ELR (cell line): ENCODE measurements at regions not wholly inside any gene's neighbourhood (a gene's known extent, or its start where the extent isn't known, plus 50 kb on each side); places are given as distances from the start of the nearest gene placed in this dataset.
"Not testable (repeated sequence)": the region's sequence is repeated elsewhere in the genome, so short reads cannot be mapped to it uniquely, and the experiment has no call there.

ENCODE experiments used
- DNase-seq: peaks from one replicate; pipeline ENCODE4 v3.0.0-alpha.2; 2015; ENCODE audit warnings: low read depth

DNA sequence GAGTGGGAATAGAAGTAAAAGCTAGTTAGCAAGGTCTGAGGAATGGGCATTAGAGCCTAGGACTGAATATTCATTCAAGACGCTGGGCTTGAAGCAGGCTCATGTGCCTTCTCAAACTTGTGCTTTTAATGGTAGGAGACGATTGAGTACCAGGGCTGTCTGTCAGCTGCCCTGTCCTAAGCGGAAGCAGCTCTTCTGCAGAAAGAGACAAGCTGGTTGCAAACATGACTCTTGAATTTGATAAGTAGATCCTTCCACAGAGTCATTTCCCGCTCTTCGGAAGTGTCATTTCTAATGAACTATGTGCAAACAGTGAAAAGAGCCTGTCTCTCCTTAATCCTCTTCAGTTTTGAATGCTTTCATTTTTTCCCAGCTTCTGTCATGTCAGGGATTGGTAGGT, 176.4 kb downstream of the TFAP2B start:
- DNase-seq: no peak

DNA sequence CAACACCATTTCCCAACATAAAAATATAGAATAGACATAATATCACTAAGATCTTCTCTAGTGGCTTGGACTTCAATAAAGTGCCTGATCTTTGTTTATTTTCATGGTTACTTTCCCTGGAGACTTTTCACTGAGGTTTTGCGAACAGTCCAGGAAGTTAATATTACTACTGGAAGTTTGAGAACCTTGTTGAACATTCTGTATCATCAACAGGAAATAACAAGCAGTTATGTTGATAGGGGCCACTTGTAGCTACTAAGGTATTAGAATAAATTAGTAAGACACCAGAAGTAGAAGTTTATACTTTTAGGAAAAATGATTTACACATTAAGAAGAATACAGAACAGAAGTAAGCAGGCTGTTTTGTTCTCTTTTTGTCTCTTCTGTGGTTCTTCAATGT, 180.2 kb downstream of the TFAP2B start:
- no peak for DNase-seq

DNA sequence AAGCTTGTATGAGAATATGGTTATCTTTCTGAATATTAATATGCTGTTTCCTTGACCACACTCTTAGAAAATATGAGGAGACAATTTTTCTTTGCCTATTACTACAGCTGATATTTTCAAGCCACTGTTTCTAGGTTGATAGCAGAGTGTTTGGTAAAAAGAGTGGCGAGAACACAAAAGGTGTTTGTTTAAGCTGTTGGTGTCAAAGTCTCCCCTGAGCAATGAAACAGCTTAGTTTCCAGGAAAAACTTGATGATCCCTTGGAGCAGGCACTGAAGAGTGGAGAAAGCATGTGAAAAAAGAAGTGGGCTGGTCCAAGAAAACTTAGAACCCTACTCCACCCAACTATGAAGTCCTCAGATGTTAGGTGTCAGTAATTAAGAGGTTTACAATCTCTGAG, 182.7 kb downstream of the TFAP2B start:
- no peak for DNase-seq

DNA sequence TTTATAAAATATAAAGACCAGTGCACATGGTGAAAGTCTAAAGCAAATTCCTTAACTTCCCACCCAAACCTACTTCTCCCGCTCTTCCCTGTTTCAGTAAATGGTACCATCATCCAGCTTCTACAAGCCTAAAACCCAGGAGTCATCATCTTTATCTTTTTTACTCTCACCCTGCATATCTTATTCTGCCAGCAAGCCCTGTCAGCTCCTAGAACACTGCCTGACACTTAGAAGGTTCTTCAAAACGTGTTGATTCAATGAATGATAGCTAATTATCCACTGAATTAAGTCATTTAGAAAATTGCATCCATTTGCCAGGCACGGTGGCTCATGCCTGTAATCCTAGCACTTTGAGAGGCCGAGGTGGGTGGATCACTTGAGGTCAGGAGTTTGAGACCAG, 185.7 kb downstream of the TFAP2B start:
- no peak for DNase-seq

DNA sequence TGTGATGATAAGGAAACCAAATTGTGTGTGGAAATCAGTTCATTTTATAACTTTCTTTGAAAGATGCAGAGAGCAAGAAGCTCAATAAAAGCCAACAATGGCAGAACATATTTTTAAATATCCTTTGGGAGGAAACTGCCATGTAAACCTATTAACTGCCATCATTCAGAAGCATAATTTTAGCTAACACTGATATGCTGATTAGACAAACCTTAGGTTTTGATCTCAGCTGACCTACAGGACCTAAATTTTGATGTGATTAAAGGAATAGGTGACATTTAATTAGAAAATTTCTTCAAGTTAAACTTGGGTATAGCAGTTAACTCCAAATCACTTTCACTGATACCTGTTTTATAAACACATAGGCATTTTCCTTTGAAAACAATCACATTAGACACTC, 187.1 kb downstream of the TFAP2B start:
- no peak for DNase-seq

DNA sequence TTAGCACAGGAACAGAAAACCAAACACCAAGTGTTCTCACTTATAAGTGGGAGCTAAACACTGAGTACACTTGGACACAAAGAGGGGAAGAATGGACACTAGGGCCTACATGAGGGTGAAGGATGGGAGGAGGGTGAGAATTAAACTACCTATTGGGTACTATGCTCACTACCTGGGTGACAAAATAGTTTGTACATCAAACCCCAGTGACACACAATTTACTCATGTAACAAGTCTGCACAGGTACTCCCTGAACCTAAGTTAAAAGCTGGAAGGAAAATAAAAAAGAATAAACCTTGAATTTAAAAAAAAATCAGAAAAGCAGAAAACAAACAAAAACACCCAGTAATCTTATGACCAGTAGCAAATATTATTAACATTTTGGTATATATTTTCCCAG, 188.6 kb downstream of the TFAP2B start:
- no peak for DNase-seq

DNA sequence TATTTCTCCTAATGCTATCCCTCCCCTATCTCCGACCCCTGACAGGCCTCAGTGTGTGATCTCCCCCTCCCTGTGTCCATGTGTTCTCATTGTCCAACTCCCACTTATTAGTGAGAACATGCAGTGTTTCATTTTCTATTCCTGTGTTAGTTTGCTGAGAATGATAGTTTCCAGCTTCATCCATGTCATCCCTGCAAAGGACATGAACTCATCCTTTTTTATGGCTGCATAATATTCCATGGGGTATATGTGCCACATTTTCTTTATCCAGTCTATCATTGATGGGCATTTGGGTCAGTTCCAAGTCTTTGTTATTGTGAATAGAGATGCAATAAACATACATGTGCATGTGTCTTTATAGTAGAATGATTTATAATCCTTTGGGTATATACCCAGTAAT, 190.0 kb downstream of the TFAP2B start:
- not testable (repeated sequence) for DNase-seq

DNA sequence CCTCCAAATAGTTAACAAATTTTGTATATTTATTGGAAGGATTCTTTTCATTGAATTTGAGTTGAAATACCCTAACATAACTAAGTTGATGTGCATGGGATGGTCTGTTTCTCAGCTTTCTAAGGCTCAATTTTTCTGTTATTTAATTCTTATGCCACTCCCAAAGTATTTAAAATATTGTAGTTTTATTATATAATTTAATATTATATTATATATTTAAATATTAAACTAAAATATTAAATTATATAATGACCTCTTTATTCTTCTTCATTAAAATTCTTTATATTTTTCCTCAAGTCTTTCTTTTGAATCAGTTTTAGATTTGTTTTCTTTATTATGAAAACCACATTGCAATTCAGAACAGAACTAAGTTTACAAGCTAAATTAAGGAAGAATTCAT, 194.7 kb downstream of the TFAP2B start:
- DNase-seq: no peak

DNA sequence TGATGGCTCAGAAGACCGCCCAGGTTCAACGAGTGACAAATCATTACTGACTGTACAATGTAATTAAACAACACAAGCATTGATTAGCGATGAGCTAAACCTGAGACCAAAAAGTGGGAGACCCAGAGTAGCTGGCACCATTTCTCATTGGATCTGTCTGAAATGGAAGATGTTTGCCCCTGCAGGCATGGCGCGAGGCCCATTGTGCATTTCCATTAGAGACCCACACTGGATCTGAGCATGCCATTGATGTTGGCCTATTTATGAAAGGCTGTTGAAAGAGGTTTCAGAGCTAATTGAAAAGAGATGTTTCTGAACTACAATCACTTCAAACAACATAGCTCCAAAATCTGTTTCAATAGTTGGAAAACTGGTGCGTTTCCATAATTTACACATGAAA, 196.7 kb downstream of the TFAP2B start:
- DNase-seq: no peak

DNA sequence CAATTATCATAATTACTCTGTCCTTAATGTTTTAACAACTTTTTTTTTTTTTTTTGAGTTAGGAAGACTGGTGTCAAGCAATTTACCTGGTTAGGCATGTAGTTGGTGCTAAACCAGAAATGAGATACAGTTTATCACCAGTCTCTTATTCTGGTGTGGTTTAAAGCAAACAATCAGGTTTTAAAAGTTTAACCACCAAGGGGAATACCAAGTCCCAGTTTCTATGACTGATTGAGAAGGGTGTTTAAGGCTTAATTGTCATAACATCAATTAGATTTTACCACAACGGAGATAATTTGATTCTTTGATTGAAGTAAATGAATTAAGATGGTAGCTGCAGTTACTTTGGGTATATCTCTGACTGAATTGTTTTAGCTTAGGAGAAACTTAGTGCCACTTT, 197.8 kb downstream of the TFAP2B start:
- DNase-seq: no peak

DNA sequence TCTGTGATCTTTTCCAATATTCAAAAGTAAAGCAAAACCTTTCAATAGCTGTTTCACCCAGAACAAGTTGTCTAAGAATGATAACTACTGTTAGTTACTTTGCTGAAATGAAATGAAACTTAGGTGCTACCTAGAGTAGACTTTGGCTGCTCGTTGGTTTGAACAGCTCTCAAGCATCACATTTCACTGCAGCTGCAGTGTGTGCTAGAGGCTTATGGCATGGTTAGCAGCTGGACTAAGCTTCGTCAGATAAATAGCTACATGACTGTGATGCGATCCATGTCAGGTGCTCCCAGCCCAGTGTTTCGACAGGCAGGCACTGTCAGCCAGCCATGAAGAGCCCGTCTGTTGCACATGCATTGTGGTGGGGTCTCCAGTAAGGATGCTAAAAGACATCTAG, 201.1 kb downstream of the TFAP2B start:
- no peak for DNase-seq

DNA sequence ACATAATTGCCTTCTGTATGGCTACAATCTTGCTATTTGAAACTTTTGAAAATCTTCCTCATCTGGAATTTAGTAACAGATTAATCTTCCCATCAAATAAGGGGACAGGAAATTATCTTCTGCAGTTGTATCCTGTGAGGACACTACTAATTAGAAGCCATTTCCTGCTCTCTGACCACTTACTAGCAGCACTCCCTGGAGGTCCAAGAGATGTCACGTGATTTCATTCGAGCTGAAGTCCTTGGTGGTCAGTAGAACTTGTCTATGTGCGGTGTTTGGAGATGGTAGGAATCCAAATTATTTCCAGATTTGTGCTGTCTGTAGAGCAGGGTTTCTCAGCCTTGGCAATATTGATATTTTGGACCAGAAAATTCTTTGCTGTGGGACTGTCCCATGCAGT, 202.5 kb downstream of the TFAP2B start:
- DNase-seq: no peak

DNA sequence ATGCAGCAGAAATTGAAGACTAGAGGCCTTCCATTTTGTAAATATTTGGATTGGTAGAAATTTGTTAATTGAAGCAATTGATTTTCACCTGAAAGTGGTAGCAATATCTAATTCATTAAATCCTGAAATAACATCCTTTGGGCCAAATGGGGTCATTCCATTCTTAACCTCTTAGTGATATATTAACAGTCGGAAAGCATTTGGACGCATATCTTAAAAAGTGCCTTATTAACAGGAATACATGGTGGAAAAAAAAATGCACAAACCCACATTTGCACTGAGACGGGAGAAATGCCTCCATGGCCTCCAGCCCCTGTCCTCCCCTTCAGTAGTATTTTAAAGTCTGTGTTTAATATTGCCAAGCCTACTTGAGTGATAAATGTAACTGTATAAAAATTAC, 205.5 kb downstream of the TFAP2B start:
- no peak for DNase-seq

DNA sequence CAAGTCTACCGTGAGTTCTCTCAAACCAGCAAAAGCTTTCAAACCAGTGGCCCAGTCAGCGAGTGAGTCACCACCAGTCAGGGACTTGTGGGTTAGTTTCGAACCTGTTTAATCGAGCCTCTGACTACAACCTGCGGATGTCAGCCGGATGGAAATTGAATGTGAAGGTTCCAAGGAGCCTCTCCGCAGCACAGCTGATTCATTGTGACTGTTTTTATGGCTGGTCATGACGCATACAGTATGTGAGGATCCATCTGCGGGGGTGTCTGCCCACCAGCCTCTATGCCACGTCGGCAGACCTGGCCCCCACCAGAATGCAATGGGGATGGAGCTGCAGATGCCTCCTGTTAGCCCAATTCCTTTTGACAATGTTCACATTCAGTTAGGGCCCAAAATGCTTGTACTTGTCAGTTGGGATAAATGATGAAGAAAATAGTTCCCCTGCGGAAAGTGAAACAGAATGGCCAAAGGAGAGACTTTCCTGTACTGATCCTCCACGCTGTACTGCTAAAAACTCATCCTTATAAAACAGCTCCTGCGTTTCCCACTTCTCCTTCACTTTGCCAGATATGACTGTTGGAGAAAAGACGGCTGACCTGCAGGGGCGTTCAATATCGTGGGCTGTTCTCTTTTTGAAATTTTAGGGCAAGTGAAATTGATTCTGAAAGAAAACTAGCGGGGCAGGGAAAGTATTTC, 206.6 kb downstream of the TFAP2B start:
- peak; percentile 77 for DNase-seq

DNA sequence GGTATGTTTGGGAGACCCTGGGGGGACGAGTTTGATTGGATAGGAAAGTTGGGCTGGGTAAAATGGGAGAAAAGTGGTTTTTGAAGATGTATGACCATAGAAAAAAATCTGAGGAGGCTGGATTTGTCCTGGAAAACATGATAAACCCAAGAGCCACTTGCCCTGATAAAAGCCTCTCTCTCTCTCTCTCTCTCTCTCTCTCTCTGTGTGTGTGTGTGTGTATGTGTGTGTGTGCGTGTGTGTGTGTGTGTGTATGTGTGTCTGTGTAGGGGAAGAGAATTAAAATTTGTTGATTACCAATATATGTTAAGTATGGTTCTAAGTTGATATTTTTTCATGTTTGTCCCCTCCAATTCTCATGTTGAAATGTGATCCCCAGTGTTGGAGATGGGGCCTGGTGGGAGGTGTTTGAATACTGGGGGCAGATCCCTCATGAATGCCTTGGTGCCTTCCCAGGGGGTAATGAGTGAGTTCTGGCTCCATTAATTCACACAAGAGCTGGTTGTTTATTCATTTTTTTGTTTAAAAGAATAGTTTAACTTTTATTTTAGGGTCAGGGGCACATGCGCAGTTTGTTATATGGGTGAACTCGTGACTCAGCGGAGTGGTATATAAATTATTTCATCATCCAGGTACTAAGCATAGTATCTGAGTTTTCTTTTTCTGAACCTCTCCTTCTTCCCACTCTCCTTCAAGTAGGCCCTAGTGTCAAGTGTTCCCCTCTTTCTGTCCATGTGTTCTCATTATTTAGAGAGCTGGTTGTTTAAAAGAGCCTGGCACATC, 208.8 kb downstream of the TFAP2B start:
- peak; percentile 13 for DNase-seq

DNA sequence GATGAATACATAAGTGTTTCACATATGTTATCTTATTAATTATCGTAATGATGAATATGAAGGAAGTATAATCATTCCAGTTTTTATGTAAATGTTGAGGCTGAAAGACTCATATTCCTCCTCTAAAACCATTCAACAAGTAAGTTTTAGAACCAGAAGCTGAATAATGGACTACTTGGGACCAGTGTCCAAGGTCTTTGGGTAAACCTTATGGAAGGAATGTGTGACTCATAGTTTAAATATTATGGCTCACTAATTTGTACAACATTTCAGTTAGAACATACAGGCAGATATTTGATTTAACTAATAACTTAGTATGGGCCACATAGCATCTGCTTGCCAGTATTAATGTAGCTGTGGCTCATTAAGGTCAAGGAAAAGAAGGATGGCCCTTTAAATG, 209.6 kb downstream of the TFAP2B start:
- peak; percentile 39 for DNase-seq

DNA sequence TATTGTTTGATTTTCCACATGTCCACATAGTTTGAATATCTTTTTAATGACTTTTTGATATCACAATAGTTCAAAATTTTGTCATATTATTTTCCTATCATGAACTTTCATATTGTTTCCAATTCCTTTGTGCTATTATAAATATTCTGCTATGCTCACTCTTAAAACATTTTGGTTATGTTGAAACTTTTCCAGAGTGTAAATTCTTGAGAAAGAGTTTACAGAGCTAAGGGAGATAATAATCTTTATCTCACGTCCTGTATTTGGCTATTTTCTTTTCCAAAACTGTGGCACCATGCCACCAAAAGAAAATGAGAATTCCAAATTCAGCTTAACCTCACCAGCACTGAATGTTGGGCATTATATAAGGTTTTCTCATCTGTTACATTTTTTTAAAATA, 210.9 kb downstream of the TFAP2B start:
- no peak for DNase-seq

DNA sequence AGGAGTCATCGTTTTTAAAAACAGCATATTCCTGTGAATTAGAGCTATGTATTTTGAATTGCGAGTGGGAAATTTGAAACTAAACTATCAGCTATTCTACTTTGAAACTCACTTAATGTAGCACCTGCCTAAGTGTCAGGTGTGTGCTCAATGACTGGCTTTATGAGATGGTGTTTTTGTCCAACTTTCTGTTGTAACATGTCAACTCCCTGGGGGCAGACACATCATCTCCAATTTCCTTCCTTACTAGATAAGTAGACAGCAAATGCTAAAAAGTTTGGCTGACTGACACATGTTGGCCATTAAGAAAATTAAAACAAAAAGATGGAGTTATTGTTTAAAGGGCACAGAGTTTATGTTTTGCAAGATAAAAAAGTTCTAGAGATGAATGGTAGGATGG, 226.9 kb downstream of the TFAP2B start:
- DNase-seq: no peak

DNA sequence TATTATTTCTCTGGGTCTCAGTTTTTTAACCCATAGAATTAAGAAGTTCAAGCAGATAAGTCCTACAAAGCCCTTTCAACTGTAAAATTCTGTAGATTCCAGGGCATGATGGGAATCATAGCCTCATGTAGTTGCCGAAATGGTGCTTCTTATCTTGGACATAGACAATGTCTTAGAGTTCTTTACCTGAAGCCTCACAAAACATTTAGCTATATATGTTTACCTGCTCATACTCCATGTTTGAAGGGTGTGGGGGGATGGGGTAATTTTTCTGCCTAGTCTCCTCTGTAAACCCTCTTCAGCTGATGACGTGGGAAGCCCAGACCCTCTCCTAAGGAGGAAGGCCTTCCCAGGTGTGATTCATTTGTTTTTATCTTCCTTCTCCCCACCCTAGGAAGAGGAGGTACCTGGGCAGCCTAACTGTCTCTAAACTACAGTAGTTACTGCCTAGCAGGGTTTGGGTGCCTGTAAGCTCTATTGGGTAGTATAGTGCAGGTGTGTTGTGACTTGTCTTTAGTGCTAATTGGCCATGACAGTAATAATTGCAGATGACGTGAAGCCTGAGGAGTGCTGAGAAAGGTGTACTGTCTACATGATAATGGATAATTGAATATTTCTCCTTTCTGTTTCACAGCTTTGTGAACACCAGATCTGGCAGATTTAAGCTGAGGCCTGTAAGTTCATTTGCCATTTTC, 230.8 kb downstream of the TFAP2B start:
- no peak for DNase-seq

DNA sequence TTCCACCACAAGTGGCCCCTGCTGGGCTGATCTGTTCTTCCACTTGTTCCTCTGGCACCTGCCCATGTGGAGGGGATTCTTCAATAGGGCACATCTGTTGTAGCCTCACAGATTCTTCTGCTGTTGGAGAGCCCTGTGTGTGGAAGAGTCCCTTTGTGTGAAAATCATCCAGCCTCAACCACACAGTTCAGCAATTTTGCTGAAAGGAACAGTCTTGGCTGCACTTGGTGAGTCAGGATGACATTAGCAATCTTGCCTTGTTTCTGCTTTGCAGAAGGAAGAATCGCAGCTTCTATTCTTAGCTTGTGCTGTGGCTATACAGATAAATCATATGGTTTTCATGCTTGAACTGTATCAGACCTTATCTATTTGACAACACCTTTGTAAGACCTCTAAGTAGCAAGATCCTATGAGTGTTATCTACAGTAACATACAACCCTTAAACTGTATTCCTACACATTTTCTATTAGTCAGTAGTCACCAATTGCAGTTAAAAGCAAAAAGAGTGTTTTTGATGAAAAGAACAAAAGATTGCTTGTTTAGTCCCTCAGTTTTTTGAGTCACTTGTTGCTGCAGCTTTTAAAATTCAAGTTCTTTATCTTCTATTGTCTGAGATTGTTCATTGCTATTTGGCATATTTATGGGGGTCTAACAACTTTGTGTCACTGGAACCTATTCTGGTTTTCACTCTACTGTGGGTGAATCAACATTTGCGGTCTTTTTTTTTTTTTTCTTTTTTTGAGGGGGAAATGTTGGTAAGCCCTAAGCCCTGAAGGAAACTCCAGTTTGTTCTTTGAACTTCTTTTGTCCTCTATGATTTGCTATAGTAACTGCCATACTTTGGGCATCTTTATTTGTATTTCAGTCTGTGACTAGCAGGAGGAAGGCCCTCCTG, 231.6 kb downstream of the TFAP2B start:
- DNase-seq: no peak

DNA sequence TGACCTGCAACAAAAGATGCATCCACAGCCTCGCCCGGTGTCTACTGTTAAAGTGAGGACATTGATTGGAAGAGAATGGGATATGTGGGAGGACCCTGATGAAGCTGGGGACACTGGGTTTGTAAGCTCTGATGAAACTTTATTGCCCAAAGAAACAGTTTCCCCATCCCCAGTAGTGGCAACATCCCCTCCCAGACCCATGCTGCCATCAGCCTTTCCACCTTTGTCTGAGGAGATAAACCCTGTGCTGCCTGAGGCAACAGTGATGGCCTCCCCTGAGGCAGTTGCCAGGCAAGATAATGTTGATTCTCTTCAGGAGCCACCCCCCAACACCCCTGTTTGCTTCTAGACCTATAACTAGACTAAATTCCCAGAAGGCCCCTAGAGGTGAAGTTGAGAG, 234.0 kb downstream of the TFAP2B start:
- DNase-seq: not testable (repeated sequence)

DNA sequence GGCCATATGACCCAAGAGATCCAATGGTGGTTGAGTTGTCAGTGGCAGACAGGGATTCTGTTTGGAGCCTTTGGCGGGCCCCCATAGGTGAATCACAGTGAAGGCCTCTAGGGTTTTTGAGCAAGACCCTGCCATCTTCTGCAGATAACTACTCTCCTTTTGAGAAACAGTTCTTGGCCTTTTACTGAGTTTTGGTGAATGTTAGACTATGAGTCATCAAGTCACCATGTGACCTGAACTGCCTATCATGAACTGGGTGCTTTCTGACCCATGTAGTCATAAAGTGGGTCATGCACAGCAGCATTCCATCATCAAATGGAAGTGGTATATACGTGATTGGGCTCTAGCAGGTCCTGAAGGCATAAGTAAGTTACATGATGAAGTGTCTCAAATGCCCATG, 236.6 kb downstream of the TFAP2B start:
- not testable (repeated sequence) for DNase-seq
